ENCODE measurements at regions not wholly inside any gene's neighbourhood (a gene's known extent, or its start where the extent isn't known, plus 50 kb on each side); places are given as distances from the start of the nearest gene placed in this dataset.

GRCh38 chr6:87902383-87902782 lies 145.3 kb upstream of the SPACA1 start:
- TF ChIP-seq ZFX (IDR thresholded peaks at IDR 0.05), result no peak
- no peak for TF ChIP-seq CTCF (conservative IDR thresholded peaks at IDR 0.05)
- H3K27ac ChIP-seq, result no peak overlapping the region

- H3K27ac ChIP-seq, result no peak overlapping the region
- TF ChIP-seq CTCF (conservative IDR thresholded peaks at IDR 0.05) (no peak), ZFX (IDR thresholded peaks at IDR 0.05) (no peak)
Measured at GRCh38 chr6:87901613-87902012, 146.0 kb upstream of the SPACA1 start.

DNA sequence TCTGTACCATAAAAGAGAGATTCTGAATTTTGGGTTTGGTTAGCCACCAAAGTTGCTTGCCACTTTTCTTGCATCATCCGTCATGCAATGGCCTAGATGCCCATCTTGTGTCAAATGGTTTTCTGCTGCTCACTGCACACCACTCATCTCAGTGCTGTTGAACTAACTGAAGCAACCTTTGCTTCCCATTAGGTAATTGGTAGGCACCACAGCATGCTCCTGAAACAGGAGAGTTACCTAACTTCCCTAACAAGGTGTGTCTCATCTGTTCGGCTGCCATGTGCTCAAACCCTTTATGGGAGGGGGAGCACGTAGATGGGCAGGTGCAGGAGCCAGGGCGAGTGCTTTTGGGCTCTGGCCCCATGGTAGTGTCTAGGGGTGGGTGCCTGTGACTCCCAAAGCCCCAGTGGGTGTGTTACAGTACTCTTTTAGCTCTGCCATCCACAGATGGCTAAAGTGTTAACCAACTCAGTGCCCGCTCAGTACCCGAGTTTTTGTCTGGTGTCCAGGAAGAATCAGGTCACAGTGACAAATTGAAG lies 147.4 kb upstream of the SPACA1 start:
- TF ChIP-seq ZFX (IDR thresholded peaks at IDR 0.05) (no peak), CTCF (conservative IDR thresholded peaks at IDR 0.05) (no peak)
- no peak overlapping the region for H3K27ac ChIP-seq

DNA sequence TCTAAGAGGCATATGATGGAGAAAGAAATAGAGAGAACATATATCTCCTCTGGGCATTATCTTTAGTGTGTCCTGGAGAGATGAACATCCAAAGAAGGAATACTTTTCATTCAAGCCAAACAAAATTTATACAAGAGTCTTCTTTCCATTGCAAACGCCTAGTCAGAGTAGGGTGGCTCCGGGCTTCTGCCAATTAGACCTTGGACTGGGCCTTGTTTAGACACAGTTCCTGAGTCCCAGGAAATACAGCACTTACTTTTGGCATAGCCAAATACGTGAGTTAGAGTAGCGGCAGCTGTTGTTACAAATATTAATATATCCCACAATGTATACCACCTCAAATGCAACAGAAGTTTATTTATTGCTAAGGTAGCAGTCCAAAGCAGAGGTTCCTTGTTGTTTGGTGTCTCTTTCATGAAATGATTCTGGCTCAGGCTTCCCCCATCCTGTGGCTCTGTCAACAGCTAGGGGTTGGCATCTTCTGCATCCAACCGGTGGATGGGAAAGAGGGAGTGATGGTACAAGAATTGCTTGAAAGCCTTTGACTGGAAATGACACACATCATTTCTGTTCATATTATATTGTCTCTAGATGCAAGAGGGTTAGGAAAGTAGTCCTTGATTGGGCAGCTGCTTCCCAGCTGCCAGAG lies 148.0 kb upstream of the SPACA1 start:
- TF ChIP-seq CTCF (conservative IDR thresholded peaks at IDR 0.05) (no peak), ZFX (IDR thresholded peaks at IDR 0.05) (no peak)
- no peak overlapping the region for H3K27ac ChIP-seq

- TF ChIP-seq ZFX (IDR thresholded peaks at IDR 0.05) (no peak), CTCF (conservative IDR thresholded peaks at IDR 0.05) (no peak)
- H3K27ac ChIP-seq, result no peak overlapping the region
Measured at GRCh38 chr6:87897663-87898062, 150.0 kb upstream of the SPACA1 start.

GRCh38 chr6:87897013-87897412 lies 150.6 kb upstream of the SPACA1 start:
- no peak overlapping the region for H3K27ac ChIP-seq

More at GRCh38 chr6:87897013-87897412, 150.6 kb upstream of the SPACA1 start:
- no peak for TF ChIP-seq ZFX (IDR thresholded peaks at IDR 0.05)
- no peak for TF ChIP-seq CTCF (conservative IDR thresholded peaks at IDR 0.05)
